Posterior vena cava (tissue), 2 donors: ENCODE measurements at regions not wholly inside any gene's neighbourhood (a gene's known extent, or its start where the extent isn't known, plus 50 kb on each side); places are given as distances from the start of the nearest gene placed in this dataset.
A peak's percentile ranks its signal among the peaks of the same experiment; 100 is the strongest.

ENCODE experiments used
- DNase-seq: peaks from one replicate; pipeline ENCODE4 v3.0.0-alpha.2; 2020; ENCODE audit warnings: low spot score
- intact Hi-C, 2 donors: fragments of 100-400 bp; cut with DNase I; formaldehyde crosslinking; loops; one replicate each; pipeline versions ENCODE4 v1.14.1 to v1.14.2; 2022 to 2023
- donor health status: DM: yes; HTN: yes; CAD: no.
- donor health status: DM: yes; HTN: yes; CAD: no.

GRCh38 chr6:168884646-168885086 lies 369.0 kb downstream of the THBS2 start:
- intact Hi-C loops = loop anchor here (1.0 to 10.0 kb wide), 4 partner anchors 270 to 516 kb away; no protein-coding TSS in a partner anchor
- peak; percentile 93 for DNase-seq

- intact Hi-C loops = loop anchor here (1.0 to 10.0 kb wide), 4 partner anchors 269 to 516 kb away; no protein-coding TSS in a partner anchor
Observed at GRCh38 chr6:168884050-168884645, 369.5 kb downstream of the THBS2 start.

GRCh38 chr6:168883410-168884049 lies 370.1 kb downstream of the THBS2 start:
- intact Hi-C loops = loop anchor here (1.0 to 10.0 kb wide), 4 partner anchors 269 to 515 kb away; no protein-coding TSS in a partner anchor
- no peak for DNase-seq

More at GRCh38 chr6:168884050-168884645, 369.5 kb downstream of the THBS2 start:
- no peak for DNase-seq

DNA sequence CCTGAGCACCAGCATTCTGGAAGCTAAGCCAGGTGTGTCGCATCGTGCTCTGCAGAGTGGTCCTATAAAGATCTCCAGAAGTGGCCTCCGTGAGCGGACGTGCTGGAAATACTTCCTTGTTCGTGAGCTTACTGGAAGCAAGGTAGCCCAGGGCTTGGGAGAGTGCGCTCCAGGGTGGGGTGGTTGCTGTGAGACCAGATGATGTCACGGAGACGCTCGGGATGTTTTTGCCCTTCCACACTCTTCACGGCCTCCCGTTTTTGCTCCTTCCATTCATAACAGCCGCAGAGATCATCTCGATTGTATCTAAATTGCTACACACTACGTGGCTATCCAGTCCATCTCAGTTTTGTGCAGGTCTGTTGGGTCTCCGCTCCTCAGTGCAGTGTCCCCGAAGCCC lies 373.4 kb downstream of the THBS2 start:
- intact Hi-C loops = loop anchor here (10.0 kb wide), 2 partner anchors 265 to 445 kb away; no protein-coding TSS in a partner anchor
- no peak for DNase-seq

- DNase-seq = no peak
- intact Hi-C loops = loop anchor here in 1 of 2 donors (10.0 kb wide), 1 partner anchor 93 kb away; no protein-coding TSS in a partner anchor
Observed at GRCh38 chr6:168877821-168878282, 375.8 kb downstream of the THBS2 start.

DNA sequence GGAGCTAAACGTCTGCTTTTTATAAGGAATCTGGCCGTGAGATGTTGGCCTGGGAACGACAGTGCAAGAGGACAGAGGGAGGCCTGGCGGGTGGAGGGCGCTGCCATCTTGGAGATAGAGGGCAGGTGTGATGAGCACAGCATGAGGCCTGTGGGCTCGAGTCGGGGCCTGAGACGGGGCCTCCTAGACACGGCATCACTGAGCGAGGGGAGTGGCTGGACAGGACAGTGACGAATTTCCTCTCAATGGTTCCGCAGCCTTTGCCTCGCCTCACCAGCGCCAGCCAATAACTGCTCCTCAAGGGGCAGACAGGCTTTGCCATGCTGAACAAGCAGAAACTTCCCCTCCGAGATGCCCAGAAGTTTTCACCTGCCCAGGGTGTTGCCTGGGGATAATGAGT lies 376.7 kb downstream of the THBS2 start:
- no peak for DNase-seq
- intact Hi-C loops = loop anchor here in 1 of 2 donors (10.0 kb wide), 1 partner anchor 92 kb away; no protein-coding TSS in a partner anchor

DNA sequence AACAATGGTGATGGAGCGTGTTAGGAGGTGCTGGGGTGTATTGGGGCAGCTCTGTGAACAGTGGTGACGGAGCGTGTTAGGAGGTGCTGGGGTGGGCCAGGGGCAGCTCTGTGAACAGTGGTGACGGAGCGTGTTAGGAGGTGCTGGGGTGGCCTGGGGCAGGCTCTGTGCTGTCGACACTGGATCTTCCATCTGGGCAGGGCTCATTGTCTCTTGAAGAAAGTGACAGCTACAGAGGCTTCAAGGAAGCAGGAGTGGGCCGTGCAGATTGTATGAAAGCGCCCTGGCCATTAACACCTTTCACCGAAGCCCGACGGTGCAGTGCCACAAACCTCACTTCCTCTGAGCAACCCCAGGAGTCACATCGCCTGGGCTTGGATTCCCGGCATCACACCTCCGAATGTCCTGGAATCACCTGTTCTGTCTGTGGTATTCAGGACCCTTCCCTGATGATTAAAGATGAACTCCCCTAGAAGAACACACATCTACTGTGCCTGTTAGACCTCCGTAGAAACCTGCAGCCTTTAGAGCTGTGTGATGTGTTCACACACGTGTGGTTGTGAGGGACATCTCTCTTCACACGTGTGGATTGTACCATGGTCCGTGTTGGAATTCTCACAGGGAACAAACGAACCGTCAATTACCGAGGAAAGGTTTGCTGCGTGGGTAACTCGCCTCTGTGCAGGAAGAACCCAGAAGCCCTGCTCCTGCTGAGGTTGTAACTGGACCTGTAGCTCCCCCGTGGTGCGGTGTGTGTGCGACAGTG lies 377.7 kb downstream of the THBS2 start:
- no peak for DNase-seq
- intact Hi-C loops = loop anchor here in 1 of 2 donors (10.0 kb wide), 1 partner anchor 91 kb away; no protein-coding TSS in a partner anchor

DNA sequence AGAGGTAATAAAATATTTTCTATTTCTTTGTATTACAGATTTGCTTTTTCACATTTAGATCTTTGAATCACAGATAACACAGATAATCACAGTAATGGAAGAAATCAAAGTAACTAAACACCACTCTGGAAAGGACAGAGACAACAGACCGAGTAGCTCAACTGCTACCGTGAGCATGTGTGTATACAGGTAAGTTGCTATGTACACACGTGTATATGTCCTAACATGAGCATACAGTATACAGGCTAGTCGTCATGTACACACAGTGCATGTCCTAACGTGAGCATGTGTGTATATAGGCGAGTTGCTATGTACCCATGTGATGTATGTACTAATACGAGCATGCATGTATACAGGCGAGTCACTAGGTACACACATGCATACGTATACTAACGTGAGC lies 379.0 kb downstream of the THBS2 start:
- no peak for DNase-seq
- intact Hi-C loops = loop anchor here in 1 of 2 donors (10.0 kb wide), 1 partner anchor 90 kb away; no protein-coding TSS in a partner anchor

- no peak for DNase-seq
- intact Hi-C loops = loop anchor here in 1 of 2 donors (10.0 kb wide), 1 partner anchor 89 kb away; no protein-coding TSS in a partner anchor
Observed at GRCh38 chr6:168873278-168874190, 380.1 kb downstream of the THBS2 start.

GRCh38 chr6:168871642-168872315 lies 381.9 kb downstream of the THBS2 start:
- DNase-seq = no peak
- intact Hi-C loops = loop anchor here in 1 of 2 donors (10.0 kb wide), 1 partner anchor 87 kb away; no protein-coding TSS in a partner anchor

GRCh38 chr6:168870982-168871381 lies 382.7 kb downstream of the THBS2 start:
- DNase-seq = no peak
- intact Hi-C loops = loop anchor here in 1 of 2 donors (10.0 kb wide), 1 partner anchor 86 kb away; no protein-coding TSS in a partner anchor

- intact Hi-C loops = no loop called here
- DNase-seq = no peak
Observed at GRCh38 chr6:168867247-168868102, 386.2 kb downstream of the THBS2 start.

GRCh38 chr6:168866534-168866933 lies 387.1 kb downstream of the THBS2 start:
- intact Hi-C loops = no loop called here
- DNase-seq = no peak

GRCh38 chr6:168865522-168865921 lies 388.1 kb downstream of the THBS2 start:
- intact Hi-C loops = no loop called here

DNA sequence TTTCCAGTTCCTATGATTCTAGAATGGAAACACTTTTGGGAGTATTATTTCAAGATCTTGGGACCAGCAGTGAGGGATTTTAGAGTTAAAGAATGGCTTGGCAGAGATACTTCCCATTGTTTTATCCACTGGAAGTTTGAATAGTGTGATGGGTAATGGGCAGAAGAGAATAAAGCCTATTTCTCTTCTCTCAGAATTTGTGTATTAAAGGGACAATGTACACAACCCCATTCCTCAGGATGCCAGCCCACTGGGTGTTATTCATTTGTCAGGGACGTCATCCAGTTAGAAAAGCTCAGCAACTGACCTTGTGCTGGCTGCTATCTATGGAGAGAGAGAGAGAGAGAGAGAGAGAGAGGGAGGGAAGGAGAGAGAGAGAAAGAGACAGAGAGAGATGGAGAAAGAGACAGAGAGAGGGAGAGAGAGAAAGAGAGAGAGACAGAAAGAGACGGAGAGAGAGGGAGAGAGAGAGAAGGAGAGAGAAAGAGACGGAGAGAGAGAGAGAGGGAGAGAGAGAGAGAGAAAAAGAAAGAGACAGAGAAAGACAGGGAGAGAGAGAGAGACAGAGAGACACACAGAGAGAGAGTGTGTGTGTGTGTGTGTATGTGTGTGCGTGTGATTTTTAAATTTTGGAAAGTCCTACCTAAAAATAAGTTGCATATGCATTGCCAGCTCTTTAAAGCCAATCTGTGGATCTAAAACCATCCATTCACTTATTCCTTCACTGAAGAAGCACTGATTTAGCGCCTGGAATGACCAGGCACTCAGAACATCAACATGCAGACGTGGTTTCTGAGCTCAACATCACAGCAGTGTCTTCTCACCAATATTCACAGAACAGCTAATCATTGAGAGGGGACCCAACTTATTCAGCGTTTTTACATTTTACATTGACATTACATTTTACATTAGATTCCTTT lies 388.8 kb downstream of the THBS2 start:
- DNase-seq = no peak
- intact Hi-C loops = no loop called here

More at GRCh38 chr6:168865522-168865921, 388.1 kb downstream of the THBS2 start:
- DNase-seq = no peak

GRCh38 chr6:168863467-168863866 lies 390.2 kb downstream of the THBS2 start:
- intact Hi-C loops = no loop called here

More at GRCh38 chr6:168863467-168863866, 390.2 kb downstream of the THBS2 start:
- no peak for DNase-seq
